GM12878 (cell line): ENCODE measurements at regions not wholly inside any gene's neighbourhood (a gene's known extent, or its start where the extent isn't known, plus 50 kb on each side); places are given as distances from the start of the nearest gene placed in this dataset.

Experiments used
- ATAC-seq: fragments of 200-7000 bp; cut with Tn5 transposase; 3 replicates; pipeline ENCODE4 v1.9.1; 2020; ENCODE audit warnings: mild to moderate bottlenecking, moderate library complexity
- BruUV-seq: library from RNA; stranded (reverse); fragments of 400-500 nt; replicated peaks from 2 replicates; lab custom pipeline; 2021; lab: Mats Ljungman, UMichigan
- CTCF ChIA-PET: fragments of 300-600 bp; sonication (Branson Sonifier 250); formaldehyde crosslinking; extraction: SDS; loops from one replicate; lab custom pipeline; 2021; ENCODE audit warnings: inconsistent platforms; lab: Yijun Ruan, JAX
- POLR2A ChIA-PET: fragments of 350-600 bp; formaldehyde crosslinking; extraction: SDS; loops from one replicate; lab custom pipeline; 2021; ENCODE audit warnings: inconsistent platforms; lab: Charles Lee
- RAD21 ChIA-PET: fragments of 300-600 bp; sonication (Branson Sonifier 250); formaldehyde crosslinking; loops from one replicate; lab custom pipeline; 2023; ENCODE audit warnings: antibody characterized with exemption; ENCODE audit not compliant: unreplicated experiment; lab: Charles Lee
- SMC1A ChIA-PET: fragments of 300-600 bp; sonication (Branson Sonifier 250); formaldehyde crosslinking; loops from one replicate; lab custom pipeline; 2023; ENCODE audit not compliant: unreplicated experiment, uncharacterized antibody; lab: Charles Lee
- DNase-seq: peaks from one replicate; pipeline ENCODE4 v3.0.0-alpha.2; 2011; ENCODE audit warnings: low read depth, low spot score
- FAIRE-seq: peaks from 3 replicates; lab custom pipeline; 2011; peaks lifted over from hg19 to GRCh38; lab: Jason Lieb, UNC
- H2AFZ ChIP-seq: 2 replicates; pipeline ENCODE4 v1.6.0; 2011; ENCODE audit warnings: low read depth, low read length, control low read depth; ENCODE audit not compliant: control insufficient read depth
- H3K27ac ChIP-seq: 2 replicates; pipeline ENCODE4 v1.5.1; 2011; ENCODE audit warnings: control low read depth; ENCODE audit not compliant: control insufficient read depth, insufficient read depth
- H3K27me3 ChIP-seq, 2 experiments: replicated peaks in 1 of 2; 2 replicates each; pipeline versions ENCODE4 v1.6.0 to v1.6.1; 2011; ENCODE audit warnings: low read length in 1 of 2; ENCODE audit not compliant: control insufficient read depth in 2 of 2, insufficient read depth in 2 of 2
- H3K36me3 ChIP-seq, 2 experiments: 2 replicates each; pipeline ENCODE4 v1.5.1; 2011; ENCODE audit warnings: low read length in 1 of 2; ENCODE audit not compliant: control insufficient read depth in 2 of 2, insufficient read depth in 2 of 2
- H3K4me1 ChIP-seq: 2 replicates; pipeline ENCODE4 v1.6.1; 2011; ENCODE audit warnings: mild to moderate bottlenecking, low read length, moderate library complexity, mixed read lengths; ENCODE audit not compliant: control insufficient read depth, insufficient read depth
- H3K4me2 ChIP-seq: 2 replicates; pipeline ENCODE4 v1.6.0; 2011; ENCODE audit warnings: control low read depth; ENCODE audit not compliant: control insufficient read depth, insufficient read depth
- H3K4me3 ChIP-seq: fragments of 200-600 bp; sonication (generic); 2 replicates; pipeline ENCODE4 v1.5.1; 2016
- H3K79me2 ChIP-seq: 2 replicates; pipeline ENCODE4 v1.6.0; 2011; ENCODE audit warnings: low read length; ENCODE audit not compliant: control insufficient read depth, insufficient read depth
- H3K9ac ChIP-seq: 2 replicates; pipeline ENCODE4 v1.8.0; 2011; ENCODE audit warnings: low read length, control low read depth, mixed read lengths; ENCODE audit not compliant: control insufficient read depth, insufficient read depth
- H3K9me3 ChIP-seq: replicated peaks from 3 replicates; pipeline ENCODE4 v1.5.1; 2011; ENCODE audit warnings: mild to moderate bottlenecking, low read length; ENCODE audit not compliant: control insufficient read depth, insufficient read depth
- H4K20me1 ChIP-seq: 2 replicates; pipeline ENCODE4 v1.6.0; 2011; ENCODE audit not compliant: control insufficient read depth, insufficient read depth
- ASH2L ChIP-seq: fragments of 300-600, 200-600 bp; sonication (generic); IDR thresholded peaks from 2 replicates; pipeline ENCODE4 v1.6.1; 2017; ENCODE audit warnings: low read depth, mild to moderate bottlenecking, borderline replicate concordance
- ATF7 ChIP-seq: fragments of 450-650 bp; IDR thresholded peaks from 2 replicates; pipeline ENCODE4 v1.6.1; 2016; ENCODE audit warnings: low read depth, mild to moderate bottlenecking
- E2F8 ChIP-seq: fragments of 450-650 bp; IDR thresholded peaks from 2 replicates; pipeline ENCODE4 v1.6.1; 2018; ENCODE audit warnings: mild to moderate bottlenecking, low read depth, moderate library complexity; ENCODE audit not compliant: partially characterized antibody
- GATAD2B ChIP-seq: fragments of 450-650 bp; conservative IDR thresholded peaks from 2 replicates; pipeline ENCODE4 v1.6.1; 2017; ENCODE audit warnings: low read depth, mild to moderate bottlenecking, moderate library complexity
- IKZF2 ChIP-seq, 2 experiments: fragments of 450-650 bp; IDR thresholded peaks; 2 replicates each; pipeline ENCODE4 v1.6.1; 2017; ENCODE audit warnings: mild to moderate bottlenecking in 2 of 2, moderate library complexity in 2 of 2
- MEF2A ChIP-seq: IDR thresholded peaks from 2 replicates; pipeline ENCODE4 v1.6.1; 2011; ENCODE audit warnings: low read depth, mild to moderate bottlenecking, low read length, moderate library complexity; ENCODE audit not compliant: insufficient read depth
- SMAD1 ChIP-seq: fragments of 450-650 bp; IDR thresholded peaks from 2 replicates; pipeline ENCODE4 v1.6.1; 2018; ENCODE audit warnings: mild to moderate bottlenecking, low read depth; ENCODE audit not compliant: partially characterized antibody
- SREBF2 ChIP-seq: IDR thresholded peaks from 2 replicates; pipeline ENCODE4 v1.6.1; 2012; ENCODE audit warnings: mild to moderate bottlenecking, low read length
- TCF3 ChIP-seq: IDR thresholded peaks from 2 replicates; pipeline ENCODE4 v1.6.1; 2012; ENCODE audit warnings: low read depth, mild to moderate bottlenecking, low read length, borderline replicate concordance; ENCODE audit not compliant: insufficient read depth
- ZBED1 ChIP-seq: IDR thresholded peaks from 2 replicates; pipeline ENCODE4 v1.6.1; 2016; ENCODE audit warnings: borderline replicate concordance
- ZNF592 ChIP-seq: fragments of 450-650 bp; IDR thresholded peaks from 2 replicates; pipeline ENCODE4 v1.6.1; 2017; ENCODE audit warnings: mild to moderate bottlenecking, moderate library complexity
- ZNF622 ChIP-seq: fragments of 450-650 bp; IDR thresholded peaks from 2 replicates; pipeline ENCODE4 v1.6.1; 2017; ENCODE audit warnings: mild to moderate bottlenecking, inconsistent platforms
- ZNF687 ChIP-seq: fragments of 450-650 bp; IDR thresholded peaks from 2 replicates; pipeline ENCODE4 v1.6.1; 2017; ENCODE audit warnings: mild to moderate bottlenecking, moderate library complexity
- WGBS: methylation state at CpG from one replicate; pipeline ENCODE4 v1.1.6; 2016; ENCODE audit warnings: low lambda C conversion rate; ENCODE audit not compliant: insufficient replicate concordance, insufficient coverage; ENCODE audit errors: missing lambda C conversion rate; 5-methylcytosine and 5-hydroxymethylcytosine counted together
- in situ Hi-C: fragments of 300-500 bp; cut with MboI; formaldehyde crosslinking; loops from 9 replicates; pipeline ENCODE4 v1.14.3; 2018; ENCODE audit warnings: mixed read lengths
- intact Hi-C: fragments of 100-400 bp; cut with micrococcal nuclease; formaldehyde crosslinking; loops from one replicate; pipeline ENCODE4 v1.14.2; 2022; ENCODE audit not compliant: unreplicated experiment

GRCh38 chr2:155043097-155043496 is 344.6 kb downstream of the KCNJ3 start:
- in situ Hi-C loops (no loop called here), intact Hi-C loops (loop anchor here (5.0 kb wide), 1 partner anchor 179 kb away; no protein-coding TSS in a partner anchor)
- ChIA-PET CTCF (no interaction called here), RAD21 (no interaction called here), POLR2A (no interaction called here), SMC1A (no interaction called here)
- no peaks in the 10 kb centered on the region for H3K27me3 ChIP-seq
- no peak overlapping the region for H3K27ac ChIP-seq
- ATAC-seq: no peak
- H3K36me3 ChIP-seq: no peaks in the 10 kb centered on the region
- DNase-seq: no peak
- TF ChIP-seq SMAD1 (no peak), GATAD2B (no peak), ZBED1 (no peak), ASH2L (no peak), IKZF2 (IDR thresholded peaks at IDR 0.05) (no peak), ZNF592 (no peak), ZNF687 (no peak), SREBF2 (no peak), TCF3 (no peak), E2F8 (no peak), MEF2A (no peak), ATF7 (no peak), ZNF622 (no peak)
- no peaks in the 10 kb centered on the region for H3K4me1 ChIP-seq
- no peaks in the 10 kb centered on the region for H4K20me1 ChIP-seq
- no peak for FAIRE-seq
- H3K4me3 ChIP-seq: no peak overlapping the region
- no peak overlapping the region for H3K9ac ChIP-seq
- no peaks in the 10 kb centered on the region; the same call in 2 of the 3 replicates for H3K9me3 ChIP-seq
- 26% methylated on average over 4 of the region's 4 CpGs for WGBS
- H3K79me2 ChIP-seq: no peaks in the 10 kb centered on the region
- BruUV-seq: no TSS peak
- H3K4me2 ChIP-seq: no peak overlapping the region
- no peak overlapping the region for H2AFZ ChIP-seq
